A549 (cell line): ENCODE measurements at regions not wholly inside any gene's neighbourhood (a gene's known extent, or its start where the extent isn't known, plus 50 kb on each side); places are given as distances from the start of the nearest gene placed in this dataset.

Experiments used
- ATAC-seq, 2 experiments: fragments of 200-7000 bp in 1 of 2; fragments of >200 bp in 1 of 2; cut with Nextera tagmentation in 1 of 2; cut with Tn5 transposase in 1 of 2; 3 replicates each; pipeline versions ENCODE4 v1.8.0 to v1.9.1; 2018 to 2020; ENCODE audit warnings: mild to moderate bottlenecking in 1 of 2, moderate library complexity in 1 of 2
- CTCF ChIA-PET: fragments of 300-600 bp; sonication (Branson Sonifier 250); formaldehyde crosslinking; extraction: SDS; loops from one replicate; lab custom pipeline; 2021; ENCODE audit warnings: antibody characterized with exemption, inconsistent platforms; lab: Yijun Ruan, JAX
- POLR2A ChIA-PET: fragments of 350-600 bp; formaldehyde crosslinking; extraction: SDS; loops from one replicate; lab custom pipeline; 2021; ENCODE audit warnings: antibody characterized with exemption, inconsistent platforms; lab: Yijun Ruan, JAX
- DNase-seq, 2 experiments: peaks; one replicate each; pipeline versions ENCODE4 v3.0.0 to v3.0.0-alpha.2; 2011 to 2016; ENCODE audit warnings: low read depth in 1 of 2, low spot score in 1 of 2
- FAIRE-seq: peaks from 2 replicates; lab custom pipeline; 2011; peaks lifted over from hg19 to GRCh38; lab: Jason Lieb, UNC
- H3K27ac ChIP-seq, 2 experiments: fragments of >200 bp; sonication (Bioruptor Twin); formaldehyde crosslinking; 3 replicates each; pipeline ENCODE4 v1.5.1; 2016 to 2017
- H3K4me1 ChIP-seq: fragments of >200 bp; sonication (Bioruptor Twin); formaldehyde crosslinking; 3 replicates; pipeline ENCODE4 v1.6.1; 2016
- H3K4me2 ChIP-seq: fragments of >200 bp; sonication (Bioruptor Twin); formaldehyde crosslinking; 3 replicates; pipeline ENCODE4 v1.6.1; 2016
- H3K4me3 ChIP-seq: fragments of >200 bp; sonication (Bioruptor Twin); formaldehyde crosslinking; 3 replicates; pipeline ENCODE4 v1.5.1; 2016
- H3K9me3 ChIP-seq: fragments of >200 bp; sonication (Bioruptor Twin); formaldehyde crosslinking; 3 replicates; pipeline ENCODE4 v1.6.1; 2016
- CBX2 ChIP-seq: fragments of 200-600 bp; sonication (generic); IDR thresholded peaks from 2 replicates; pipeline ENCODE4 v1.6.1; 2016; ENCODE audit warnings: low read depth, mild to moderate bottlenecking, borderline replicate concordance
- CBX8 ChIP-seq: fragments of 200-600 bp; sonication (generic); IDR thresholded peaks from 2 replicates; pipeline ENCODE4 v1.6.1; 2016
- CHD4 ChIP-seq: fragments of 200-600 bp; sonication (generic); IDR thresholded peaks from 2 replicates; pipeline ENCODE4 v1.6.1; 2016; ENCODE audit warnings: antibody characterized with exemption, mild to moderate bottlenecking, borderline replicate concordance
- EHF ChIP-seq: fragments of 250-450 bp; sonication (Bioruptor Pico); IDR thresholded peaks from 2 replicates; pipeline ENCODE4 v1.5.0; 2020; ENCODE audit warnings: mild to moderate bottlenecking
- ELK1 ChIP-seq: fragments of 150-350 bp; IDR thresholded peaks from 2 replicates; pipeline ENCODE4 v1.6.1; 2014; ENCODE audit warnings: low read depth, mild to moderate bottlenecking, low read length
- FOSL2 ChIP-seq, 2 experiments: fragments of 450-650 bp in 1 of 2; fragments of >200 bp in 1 of 2; sonication (Bioruptor Twin) in 1 of 2; formaldehyde crosslinking; IDR thresholded peaks; 2 replicates each; pipeline versions ENCODE4 v1.5.0 to v1.6.1; 2016 to 2020; ENCODE audit warnings: mild to moderate bottlenecking in 1 of 2, moderate library complexity in 1 of 2
- FOXS1 ChIP-seq: fragments of 250-450 bp; sonication (Bioruptor Pico); IDR thresholded peaks from 2 replicates; pipeline ENCODE4 v1.5.0; 2020; ENCODE audit warnings: mild to moderate bottlenecking, moderate library complexity
- HEYL ChIP-seq: fragments of 250-450 bp; sonication (Bioruptor Pico); IDR thresholded peaks from 2 replicates; pipeline ENCODE4 v1.8.0; 2021; ENCODE audit warnings: mild to moderate bottlenecking, moderate library complexity
- HOXA7 ChIP-seq: fragments of 250-450 bp; sonication (Bioruptor Pico); IDR thresholded peaks from 2 replicates; pipeline ENCODE4 v1.5.0; 2020; ENCODE audit warnings: mild to moderate bottlenecking, moderate library complexity
- HOXB13 ChIP-seq: fragments of 250-450 bp; sonication (Bioruptor Pico); IDR thresholded peaks from 2 replicates; pipeline ENCODE4 v1.5.0; 2020; ENCODE audit warnings: low read depth, mild to moderate bottlenecking, moderate library complexity
- HOXB5 ChIP-seq: fragments of 250-450 bp; sonication (Bioruptor Pico); IDR thresholded peaks from 2 replicates; pipeline ENCODE4 v1.5.0; 2020; ENCODE audit warnings: mild to moderate bottlenecking, moderate library complexity
- JUNB ChIP-seq: fragments of >200 bp; sonication (Bioruptor Twin); formaldehyde crosslinking; IDR thresholded peaks from 2 replicates; pipeline ENCODE4 v1.6.1; 2016
- KDM1A ChIP-seq: fragments of 200-600 bp; sonication (generic); IDR thresholded peaks from 2 replicates; pipeline ENCODE4 v1.6.1; 2016; ENCODE audit warnings: low read depth, mild to moderate bottlenecking
- MAFK ChIP-seq: fragments of 450-650 bp; IDR thresholded peaks from 2 replicates; pipeline ENCODE4 v1.6.1; 2014; ENCODE audit not compliant: partially characterized antibody
- NPAS2 ChIP-seq: fragments of 250-450 bp; sonication (Bioruptor Pico); IDR thresholded peaks from 2 replicates; pipeline ENCODE4 v1.8.0; 2022; ENCODE audit warnings: mild to moderate bottlenecking, moderate library complexity, borderline replicate concordance
- NR3C1 ChIP-seq: fragments of >200 bp; sonication (Bioruptor Twin); formaldehyde crosslinking; IDR thresholded peaks from 3 replicates; pipeline ENCODE4 v1.6.1; 2017
- PBX3 ChIP-seq: IDR thresholded peaks from 2 replicates; pipeline ENCODE4 v1.6.1; 2012
- POLR2A ChIP-seq: IDR thresholded peaks from 2 replicates; pipeline ENCODE4 v1.6.1; 2012; ENCODE audit warnings: mild to moderate bottlenecking, low read length
- REST ChIP-seq: fragments of 200-600 bp; sonication (generic); IDR thresholded peaks from 2 replicates; pipeline ENCODE4 v1.6.1; 2016; ENCODE audit warnings: antibody characterized with exemption, mild to moderate bottlenecking, moderate library complexity
- RFX5 ChIP-seq: fragments of 450-650 bp; IDR thresholded peaks from 2 replicates; pipeline ENCODE4 v1.7.1; 2014; ENCODE audit warnings: antibody characterized with exemption, mild to moderate bottlenecking, moderate library complexity
- RNF2 ChIP-seq: fragments of 200-600 bp; sonication (generic); IDR thresholded peaks from 2 replicates; pipeline ENCODE4 v1.6.1; 2016; ENCODE audit warnings: low read depth, mild to moderate bottlenecking, antibody characterized with exemption, moderate library complexity, borderline replicate concordance
- ZC3H11A ChIP-seq: fragments of 450-650 bp; IDR thresholded peaks from 2 replicates; pipeline ENCODE4 v1.6.1; 2014; ENCODE audit warnings: antibody characterized with exemption, mild to moderate bottlenecking
- ZFP36 ChIP-seq: fragments of 450-650 bp; IDR thresholded peaks from 2 replicates; pipeline ENCODE4 v1.6.1; 2014; ENCODE audit warnings: borderline replicate concordance; ENCODE audit not compliant: partially characterized antibody
- WGBS: methylation state at CpG from one replicate; pipeline ENCODE4 v1.1.6; 2017; ENCODE audit errors: missing lambda C conversion rate; 5-methylcytosine and 5-hydroxymethylcytosine counted together

- FAIRE-seq (no peak), DNase-seq (no peak), ATAC-seq (no peak)
- Histone ChIP-seq H3K4me2 (no peak overlapping the region), H3K4me1 (no peaks in the 10 kb centered on the region), H3K27ac (no peak overlapping the region), H3K9me3 (no peaks in the 10 kb centered on the region), H3K4me3 (no peak overlapping the region)
- TF ChIP-seq ZC3H11A (no peak), HOXB5 (CRISPR knock-in tag) (no peak), JUNB (no peak), NPAS2 (CRISPR knock-in tag) (no peak), RNF2 (no peak), FOXS1 (no peak), REST (no peak), ELK1 (no peak), HOXB13 (CRISPR knock-in tag) (no peak), ZFP36 (no peak), CBX2 (no peak), CBX8 (no peak), NR3C1 (no peak), PBX3 (no peak), KDM1A (no peak), HEYL (no peak), MAFK (no peak), EHF (CRISPR knock-in tag) (no peak), POLR2A (no peak)
- ChIA-PET POLR2A (no interaction called here), CTCF (no interaction called here)
- 14% methylated on average over 4 of the region's 4 CpGs for WGBS
Measured at GRCh38 chr3:7915356-7915755, 586.3 kb upstream of the LMCD1 start.

GRCh38 chr3:7917443-7918151 lies 584.0 kb upstream of the LMCD1 start:
- DNase-seq, result no peak
- Histone ChIP-seq H3K4me3 (no peak overlapping the region), H3K27ac (no peak overlapping the region), H3K4me2 (no peak overlapping the region), H3K4me1 (no peaks in the 10 kb centered on the region), H3K9me3 (no peaks in the 10 kb centered on the region)
- no peak for ATAC-seq
- ChIA-PET POLR2A (no interaction called here), CTCF (no interaction called here)
- 0% methylated on average over 4 of the region's 4 CpGs for whole genome bisulfite sequencing
- TF ChIP-seq RFX5, result no peak
- TF ChIP-seq NR3C1, result no peak
- no peak for TF ChIP-seq FOSL2 (IDR thresholded peaks at IDR 0.05)
- no peak for TF ChIP-seq FOSL2 (CRISPR knock-in tag; IDR thresholded peaks at IDR 0.05)
- no peak for TF ChIP-seq MAFK
- TF ChIP-seq HOXA7 (CRISPR knock-in tag), result no peak
- no peak for TF ChIP-seq ZFP36
- TF ChIP-seq CHD4, result no peak
- no peak for FAIRE-seq
